GM12872 (cell line): ENCODE measurements at regions not wholly inside any gene's neighbourhood (a gene's known extent, or its start where the extent isn't known, plus 50 kb on each side); places are given as distances from the start of the nearest gene placed in this dataset.
A peak's percentile ranks its signal among the peaks of the same experiment; 100 is the strongest.

Source experiments
- CTCF ChIP-seq: IDR thresholded peaks from 3 replicates; pipeline ENCODE4 v1.5.1; 2011; ENCODE audit warnings: low read depth, mild to moderate bottlenecking, low read length, moderate library complexity; ENCODE audit not compliant: insufficient read depth

DNA sequence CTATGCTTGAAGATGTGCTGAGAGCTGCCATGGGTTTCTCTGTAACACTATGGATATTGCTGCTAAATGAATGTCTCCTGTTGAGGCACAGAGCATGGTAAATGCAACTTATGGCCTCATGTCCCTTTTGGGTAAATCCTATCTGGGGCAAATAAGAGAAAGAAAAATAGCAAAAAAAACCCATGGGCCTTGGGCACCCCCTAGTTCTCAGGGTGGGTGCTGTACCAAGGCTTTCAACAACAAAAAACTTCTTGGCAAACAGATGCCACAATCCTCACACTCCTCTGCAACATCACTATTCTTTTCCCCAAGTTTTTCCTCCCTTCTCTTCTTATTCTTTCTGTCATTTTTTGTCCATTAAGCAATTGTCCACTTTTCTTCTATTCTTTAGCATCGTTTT, 340.1 kb upstream of the ROBO2 start:
- TF ChIP-seq CTCF, result no peak

GRCh38 chr3:76700323-76700722, 339.6 kb upstream of the ROBO2 start:
- TF ChIP-seq CTCF, result no peak

DNA sequence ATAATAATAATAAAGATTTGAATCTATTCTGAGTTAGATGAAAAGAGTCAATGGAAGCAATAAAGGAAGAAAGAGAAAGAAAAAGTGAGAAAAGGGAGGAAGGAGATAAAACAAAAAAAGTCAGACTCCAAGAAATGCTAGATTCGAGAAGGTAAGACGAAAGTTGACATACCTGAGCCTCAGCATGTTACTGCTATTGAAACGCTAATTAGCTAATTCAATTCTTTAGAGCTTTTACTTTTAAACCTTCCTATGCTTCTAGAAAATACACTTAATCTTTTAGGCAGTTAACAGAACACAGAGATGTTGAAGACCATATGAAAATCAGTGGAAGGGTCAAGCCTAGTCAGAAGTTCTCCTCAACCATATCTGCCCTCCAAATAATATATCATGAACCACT, 337.2 kb upstream of the ROBO2 start:
- TF ChIP-seq CTCF, result no peak

- TF ChIP-seq CTCF, result no peak
Observed at GRCh38 chr3:76715426-76715825, 324.5 kb upstream of the ROBO2 start.

- no peak for TF ChIP-seq CTCF
Observed at GRCh38 chr3:76723366-76723765, 316.5 kb upstream of the ROBO2 start.

DNA sequence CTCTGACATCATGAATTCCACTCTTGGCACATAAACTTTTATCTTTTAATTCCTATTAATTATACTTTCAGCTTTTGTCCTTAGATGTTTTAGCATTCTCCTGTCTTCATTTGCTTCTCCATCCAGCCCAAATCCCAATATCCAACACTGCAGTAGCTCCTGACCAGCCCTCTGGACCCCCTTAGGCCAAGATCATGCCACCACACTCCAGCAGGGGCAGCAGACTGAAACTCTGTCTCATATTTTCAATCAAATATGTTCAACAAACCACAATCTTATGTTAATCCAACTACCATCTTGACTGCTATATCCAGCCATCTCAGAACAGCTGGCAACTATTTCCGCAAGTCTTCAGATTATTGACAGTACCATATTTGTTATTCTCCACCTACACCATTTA, 315.8 kb upstream of the ROBO2 start:
- 0 out of 3 replicates have a peak, but pooled peaks have one; percentile 4 for TF ChIP-seq CTCF

DNA sequence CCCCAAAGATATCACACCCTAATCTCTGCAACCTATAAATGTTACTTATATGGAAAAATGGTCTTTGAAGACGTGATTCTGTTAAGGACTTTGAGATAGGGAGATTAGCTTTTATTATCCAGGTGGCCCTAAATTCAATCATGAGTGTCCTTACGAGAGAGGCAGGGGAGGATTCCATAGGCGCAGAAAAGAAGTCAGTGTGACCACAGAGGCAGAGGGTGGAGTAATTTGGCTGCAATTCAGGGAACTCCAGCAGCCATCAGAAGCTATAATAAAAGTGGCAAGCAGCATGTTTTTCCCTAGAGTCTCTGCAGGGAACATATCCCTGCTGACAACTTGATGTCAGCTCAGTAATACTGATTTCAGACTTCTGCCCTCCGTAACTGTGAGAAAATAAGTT, 315.2 kb upstream of the ROBO2 start:
- TF ChIP-seq CTCF, result no peak

DNA sequence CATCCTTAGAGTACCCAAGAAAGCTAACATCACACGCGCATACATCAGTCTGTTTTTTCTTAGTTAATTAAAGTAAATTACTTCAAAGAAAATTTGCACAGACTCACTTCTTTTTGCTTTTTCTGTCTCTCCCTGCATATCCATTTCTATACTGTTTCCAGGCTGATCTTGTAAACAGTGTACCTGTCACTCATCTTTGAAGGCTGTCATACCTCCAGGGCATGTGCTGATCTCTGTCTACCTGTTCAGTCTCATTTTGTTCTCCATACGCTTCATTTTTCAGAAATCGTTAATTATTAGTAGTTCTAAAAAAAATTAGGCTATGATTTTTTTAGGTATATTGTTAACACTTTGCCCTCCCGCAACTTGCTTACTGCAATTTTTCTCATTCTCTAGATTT, 313.9 kb upstream of the ROBO2 start:
- TF ChIP-seq CTCF, result no peak
